Neural cell (in vitro differentiated cells): ENCODE measurements at regions not wholly inside any gene's neighbourhood (a gene's known extent, or its start where the extent isn't known, plus 50 kb on each side); places are given as distances from the start of the nearest gene placed in this dataset.

Experiments
- H2AFZ ChIP-seq: fragments of 200-600, 300-800 bp; sonication (generic), shearing (Covaris generic); 2 replicates; pipeline ENCODE4 v1.6.0; 2014; ENCODE audit warnings: low read depth, mild to moderate bottlenecking, antibody characterized with exemption, low read length, moderate library complexity
- H3F3A ChIP-seq: fragments of 200-600 bp; shearing (Covaris generic); 2 replicates; pipeline ENCODE4 v1.6.1; 2016; ENCODE audit warnings: mild to moderate bottlenecking, moderate library complexity, mixed read lengths, antibody characterized with exemption, low read length; ENCODE audit not compliant: insufficient read depth, poor library complexity, severe bottlenecking
- H3K27ac ChIP-seq: fragments of 200-600, 300-800 bp; sonication (generic), shearing (Covaris generic); 2 replicates; pipeline ENCODE4 v1.5.1; 2014; ENCODE audit warnings: mild to moderate bottlenecking, low read length, moderate library complexity
- H3K27me3 ChIP-seq: fragments of 300-800, 200-600 bp; sonication (generic), shearing (Covaris generic); 2 replicates; pipeline ENCODE4 v1.6.0; 2014; ENCODE audit warnings: mild to moderate bottlenecking, low read depth, low read length, moderate library complexity; ENCODE audit not compliant: insufficient read depth
- H3K36me3 ChIP-seq: fragments of 300-800, 200-600 bp; sonication (generic), shearing (Covaris generic); 2 replicates; pipeline ENCODE4 v1.5.1; 2014; ENCODE audit warnings: mild to moderate bottlenecking, antibody characterized with exemption, low read length, moderate library complexity; ENCODE audit not compliant: insufficient read depth
- H3K4me2 ChIP-seq: fragments of 300-800, 200-600 bp; sonication (generic), shearing (Covaris generic); 2 replicates; pipeline ENCODE4 v1.6.0; 2014; ENCODE audit warnings: mild to moderate bottlenecking, low read length
- H3K4me3 ChIP-seq: fragments of 300-800, 200-600 bp; sonication (generic), shearing (Covaris generic); 2 replicates; pipeline ENCODE4 v1.5.1; 2014; ENCODE audit warnings: mild to moderate bottlenecking, low read length, moderate library complexity
- H3K79me2 ChIP-seq: fragments of 200-600 bp; shearing (Covaris generic); replicated peaks from 2 replicates; pipeline ENCODE4 v1.6.0; 2014; ENCODE audit warnings: mild to moderate bottlenecking, low read length, moderate library complexity; ENCODE audit not compliant: insufficient read depth
- H3K9ac ChIP-seq: fragments of 300-800, 200-600 bp; sonication (generic), shearing (Covaris generic); 2 replicates; pipeline ENCODE4 v1.6.1; 2016; ENCODE audit warnings: mild to moderate bottlenecking, low read length, mixed read lengths
- H3K9me2 ChIP-seq: fragments of 200-600 bp; shearing (Covaris generic); 2 replicates; pipeline ENCODE4 v1.6.1; 2016; ENCODE audit warnings: mild to moderate bottlenecking, low read length, mixed read lengths; ENCODE audit not compliant: insufficient read depth
- H3K9me3 ChIP-seq: fragments of 200-600, 300-800 bp; sonication (generic), shearing (Covaris generic); 2 replicates; pipeline ENCODE4 v1.6.1; 2016; ENCODE audit warnings: mild to moderate bottlenecking, mixed run types, low read length, moderate library complexity, mixed read lengths
- H4K20me1 ChIP-seq: fragments of 200-600 bp; shearing (Covaris generic); 2 replicates; pipeline ENCODE4 v1.6.1; 2016; ENCODE audit warnings: mild to moderate bottlenecking, mixed run types; ENCODE audit not compliant: insufficient read depth
- EP300 ChIP-seq: fragments of 450-650 bp; conservative IDR thresholded peaks from 2 replicates; pipeline ENCODE4 v1.6.1; 2014; ENCODE audit warnings: antibody characterized with exemption, mild to moderate bottlenecking, moderate library complexity; ENCODE audit not compliant: poor library complexity, severe bottlenecking
- EZH2 ChIP-seq: fragments of 200-600, 300-800 bp; shearing (Covaris generic), sonication (generic); IDR thresholded peaks from 2 replicates; pipeline ENCODE4 v1.6.1; 2014; ENCODE audit warnings: antibody characterized with exemption, low read length, borderline replicate concordance, mild to moderate bottlenecking; ENCODE audit not compliant: insufficient read depth, poor library complexity, severe bottlenecking
- MXI1 ChIP-seq: fragments of 450-650 bp; conservative IDR thresholded peaks from 2 replicates; pipeline ENCODE4 v1.6.1; 2014; ENCODE audit warnings: antibody characterized with exemption, mild to moderate bottlenecking; ENCODE audit not compliant: poor library complexity, severe bottlenecking
- POLR2AphosphoS5 ChIP-seq: IDR thresholded peaks from 2 replicates; pipeline ENCODE4 v1.6.1; 2012
- RAD21 ChIP-seq: fragments of 450-650 bp; conservative IDR thresholded peaks from 2 replicates; pipeline ENCODE4 v1.6.1; 2014; ENCODE audit warnings: antibody characterized with exemption, mild to moderate bottlenecking, moderate library complexity
- SMC3 ChIP-seq: fragments of 450-650 bp; conservative IDR thresholded peaks from 2 replicates; pipeline ENCODE4 v1.6.1; 2014; ENCODE audit warnings: antibody characterized with exemption, mild to moderate bottlenecking, moderate library complexity; ENCODE audit not compliant: poor library complexity
- TAF1 ChIP-seq: IDR thresholded peaks from 2 replicates; pipeline ENCODE4 v1.6.1; 2012; ENCODE audit warnings: low read depth
- TF ChIP-seq, protein P1 (sequence below): fragments of 450-650 bp; IDR thresholded peaks from 2 replicates; pipeline ENCODE4 v1.5.1; 2014; ENCODE audit warnings: antibody characterized with exemption, mild to moderate bottlenecking, moderate library complexity; ENCODE audit not compliant: poor library complexity, severe bottlenecking
- TF ChIP-seq, protein P2 (sequence below): IDR thresholded peaks from 2 replicates; pipeline ENCODE4 v1.6.1; 2012; ENCODE audit warnings: borderline replicate concordance

DNA sequence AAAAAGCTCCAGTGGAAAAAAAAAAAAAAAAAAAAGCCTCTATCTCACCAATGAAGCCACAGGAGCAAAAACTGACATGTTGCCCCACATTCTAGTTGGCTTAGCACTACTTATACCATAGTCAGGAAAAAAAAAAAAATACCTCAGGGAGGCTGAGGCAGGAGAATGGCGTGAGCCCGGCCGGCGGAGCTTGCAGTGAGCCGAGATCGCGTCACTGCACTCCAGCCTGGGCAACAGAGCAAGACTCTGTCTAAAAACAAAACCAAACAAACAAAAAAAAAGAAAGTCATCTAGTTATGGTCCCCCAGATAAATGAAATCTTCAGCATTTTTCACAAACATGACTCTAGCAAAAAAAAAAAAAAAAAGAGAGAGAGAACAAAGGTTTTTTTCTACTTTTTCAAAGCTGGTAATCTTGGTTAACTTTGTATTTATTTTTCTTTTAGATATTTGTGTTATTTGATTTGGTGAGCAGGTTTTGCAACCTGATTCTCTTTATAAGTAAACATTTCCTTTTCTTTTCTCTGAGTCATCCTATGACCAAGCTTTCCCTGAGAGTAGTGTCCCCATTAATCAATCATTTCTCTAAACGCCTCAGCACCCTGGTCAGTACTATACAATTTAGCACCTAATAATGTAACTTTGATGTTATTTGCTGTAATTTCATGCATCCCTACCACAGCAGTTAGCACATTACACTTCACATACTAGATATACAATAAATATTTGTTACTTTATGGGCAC is 273.7 kb upstream of the PIK3C3 start:
- Histone ChIP-seq H3K9ac (no peak overlapping the region), H3K79me2 (no peaks in the 10 kb centered on the region), H3K4me3 (no peak overlapping the region), H3K4me2 (no peak overlapping the region), H3K9me2 (no peaks in the 10 kb centered on the region), H3F3A (no peaks in the 10 kb centered on the region), H3K27me3 (no peaks in the 10 kb centered on the region), H3K9me3 (no peaks in the 10 kb centered on the region), H2AFZ (no peak overlapping the region), H3K27ac (no peak overlapping the region), H4K20me1 (no peaks in the 10 kb centered on the region), H3K36me3 (no peaks in the 10 kb centered on the region)
- no peak for TF ChIP-seq SMC3
- TF ChIP-seq, protein P1, sequence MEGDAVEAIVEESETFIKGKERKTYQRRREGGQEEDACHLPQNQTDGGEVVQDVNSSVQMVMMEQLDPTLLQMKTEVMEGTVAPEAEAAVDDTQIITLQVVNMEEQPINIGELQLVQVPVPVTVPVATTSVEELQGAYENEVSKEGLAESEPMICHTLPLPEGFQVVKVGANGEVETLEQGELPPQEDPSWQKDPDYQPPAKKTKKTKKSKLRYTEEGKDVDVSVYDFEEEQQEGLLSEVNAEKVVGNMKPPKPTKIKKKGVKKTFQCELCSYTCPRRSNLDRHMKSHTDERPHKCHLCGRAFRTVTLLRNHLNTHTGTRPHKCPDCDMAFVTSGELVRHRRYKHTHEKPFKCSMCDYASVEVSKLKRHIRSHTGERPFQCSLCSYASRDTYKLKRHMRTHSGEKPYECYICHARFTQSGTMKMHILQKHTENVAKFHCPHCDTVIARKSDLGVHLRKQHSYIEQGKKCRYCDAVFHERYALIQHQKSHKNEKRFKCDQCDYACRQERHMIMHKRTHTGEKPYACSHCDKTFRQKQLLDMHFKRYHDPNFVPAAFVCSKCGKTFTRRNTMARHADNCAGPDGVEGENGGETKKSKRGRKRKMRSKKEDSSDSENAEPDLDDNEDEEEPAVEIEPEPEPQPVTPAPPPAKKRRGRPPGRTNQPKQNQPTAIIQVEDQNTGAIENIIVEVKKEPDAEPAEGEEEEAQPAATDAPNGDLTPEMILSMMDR, result no peak

DNA sequence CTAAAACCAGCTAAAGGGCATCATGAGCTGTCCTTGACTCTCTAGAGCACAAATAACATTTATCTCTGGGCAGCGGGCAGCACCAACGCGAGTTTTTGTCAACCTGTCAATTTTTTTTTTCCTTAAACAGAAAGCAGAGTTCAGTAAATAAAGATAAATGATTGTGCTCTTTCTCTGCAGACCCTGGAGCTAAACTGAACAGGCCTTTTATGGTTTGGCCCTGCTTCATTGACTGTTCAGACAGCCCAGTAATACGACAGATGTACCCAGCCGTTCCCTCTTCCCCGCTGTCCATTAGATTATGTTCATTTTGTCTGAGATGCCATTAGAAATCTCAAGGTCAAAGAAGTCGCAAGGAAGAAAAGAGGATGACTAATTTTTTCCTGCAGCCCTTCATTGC is 280.5 kb upstream of the PIK3C3 start:
- Histone ChIP-seq H3K36me3 (no peaks in the 10 kb centered on the region), H3K9me2 (no peaks in the 10 kb centered on the region), H3K79me2 (no peaks in the 10 kb centered on the region), H3K27me3 (no peaks in the 10 kb centered on the region), H2AFZ (no peak overlapping the region), H3F3A (no peaks in the 10 kb centered on the region), H3K9ac (no peak overlapping the region), H3K4me2 (no peak overlapping the region), H4K20me1 (no peaks in the 10 kb centered on the region), H3K4me3 (no peak overlapping the region), H3K27ac (no peak overlapping the region), H3K9me3 (no peaks in the 10 kb centered on the region)
- no peak for TF ChIP-seq EP300

GRCh38 chr18:41666231-41666630 is 288.8 kb upstream of the PIK3C3 start:
- Histone ChIP-seq H3K4me2 (no peak overlapping the region), H3K27ac (no peak overlapping the region), H4K20me1 (no peaks in the 10 kb centered on the region), H3K4me3 (no peak overlapping the region), H3K9me2 (no peaks in the 10 kb centered on the region), H3K79me2 (no peaks in the 10 kb centered on the region), H3K9me3 (no peaks in the 10 kb centered on the region), H3K27me3 (no peaks in the 10 kb centered on the region), H3K36me3 (no peaks in the 10 kb centered on the region), H3F3A (no peaks in the 10 kb centered on the region), H3K9ac (no peak overlapping the region), H2AFZ (no peak overlapping the region)
- TF ChIP-seq SMC3 (no peak), RAD21 (no peak), MXI1 (no peak), POLR2AphosphoS5 (no peak), EP300 (no peak), EZH2 (no peak), TAF1 (no peak)
- TF ChIP-seq, protein P1, result no peak
- TF ChIP-seq, protein P2, sequence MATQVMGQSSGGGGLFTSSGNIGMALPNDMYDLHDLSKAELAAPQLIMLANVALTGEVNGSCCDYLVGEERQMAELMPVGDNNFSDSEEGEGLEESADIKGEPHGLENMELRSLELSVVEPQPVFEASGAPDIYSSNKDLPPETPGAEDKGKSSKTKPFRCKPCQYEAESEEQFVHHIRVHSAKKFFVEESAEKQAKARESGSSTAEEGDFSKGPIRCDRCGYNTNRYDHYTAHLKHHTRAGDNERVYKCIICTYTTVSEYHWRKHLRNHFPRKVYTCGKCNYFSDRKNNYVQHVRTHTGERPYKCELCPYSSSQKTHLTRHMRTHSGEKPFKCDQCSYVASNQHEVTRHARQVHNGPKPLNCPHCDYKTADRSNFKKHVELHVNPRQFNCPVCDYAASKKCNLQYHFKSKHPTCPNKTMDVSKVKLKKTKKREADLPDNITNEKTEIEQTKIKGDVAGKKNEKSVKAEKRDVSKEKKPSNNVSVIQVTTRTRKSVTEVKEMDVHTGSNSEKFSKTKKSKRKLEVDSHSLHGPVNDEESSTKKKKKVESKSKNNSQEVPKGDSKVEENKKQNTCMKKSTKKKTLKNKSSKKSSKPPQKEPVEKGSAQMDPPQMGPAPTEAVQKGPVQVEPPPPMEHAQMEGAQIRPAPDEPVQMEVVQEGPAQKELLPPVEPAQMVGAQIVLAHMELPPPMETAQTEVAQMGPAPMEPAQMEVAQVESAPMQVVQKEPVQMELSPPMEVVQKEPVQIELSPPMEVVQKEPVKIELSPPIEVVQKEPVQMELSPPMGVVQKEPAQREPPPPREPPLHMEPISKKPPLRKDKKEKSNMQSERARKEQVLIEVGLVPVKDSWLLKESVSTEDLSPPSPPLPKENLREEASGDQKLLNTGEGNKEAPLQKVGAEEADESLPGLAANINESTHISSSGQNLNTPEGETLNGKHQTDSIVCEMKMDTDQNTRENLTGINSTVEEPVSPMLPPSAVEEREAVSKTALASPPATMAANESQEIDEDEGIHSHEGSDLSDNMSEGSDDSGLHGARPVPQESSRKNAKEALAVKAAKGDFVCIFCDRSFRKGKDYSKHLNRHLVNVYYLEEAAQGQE, result no peak
